ENCODE measurements at regions not wholly inside any gene's neighbourhood (a gene's known extent, or its start where the extent isn't known, plus 50 kb on each side); places are given as distances from the start of the nearest gene placed in this dataset.

DNA sequence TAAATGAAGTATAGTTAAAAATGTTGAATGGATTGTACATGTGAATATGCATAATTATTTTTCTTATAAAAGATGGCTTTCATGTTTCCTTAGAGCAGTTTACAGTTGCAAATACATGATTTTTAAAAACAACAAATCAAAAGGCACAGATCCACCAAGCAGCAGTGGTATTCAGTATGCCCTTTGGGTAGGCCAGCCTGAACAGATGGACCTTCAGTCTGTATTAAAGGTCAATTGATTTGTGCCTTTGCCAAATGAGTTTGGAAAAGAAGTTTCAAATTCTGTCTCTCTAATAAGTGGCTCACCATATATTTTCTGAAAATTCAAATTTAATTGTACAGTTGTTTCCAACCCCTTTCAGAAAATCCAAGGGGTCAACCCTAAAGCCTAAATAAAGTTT, 477.1 kb downstream of the NSUN3 start:
- Histone ChIP-seq H3K27ac (no peak overlapping the region), H3K9me3 (no peaks in the 10 kb centered on the region), H3K4me3 (no peak overlapping the region), H3K36me3 (no peaks in the 10 kb centered on the region), H3K27me3 (no peaks in the 10 kb centered on the region), H3K4me1 (no peaks in the 10 kb centered on the region)
- ATAC-seq (no peak), DNase-seq (no peak)
- TF ChIP-seq, protein P1, sequence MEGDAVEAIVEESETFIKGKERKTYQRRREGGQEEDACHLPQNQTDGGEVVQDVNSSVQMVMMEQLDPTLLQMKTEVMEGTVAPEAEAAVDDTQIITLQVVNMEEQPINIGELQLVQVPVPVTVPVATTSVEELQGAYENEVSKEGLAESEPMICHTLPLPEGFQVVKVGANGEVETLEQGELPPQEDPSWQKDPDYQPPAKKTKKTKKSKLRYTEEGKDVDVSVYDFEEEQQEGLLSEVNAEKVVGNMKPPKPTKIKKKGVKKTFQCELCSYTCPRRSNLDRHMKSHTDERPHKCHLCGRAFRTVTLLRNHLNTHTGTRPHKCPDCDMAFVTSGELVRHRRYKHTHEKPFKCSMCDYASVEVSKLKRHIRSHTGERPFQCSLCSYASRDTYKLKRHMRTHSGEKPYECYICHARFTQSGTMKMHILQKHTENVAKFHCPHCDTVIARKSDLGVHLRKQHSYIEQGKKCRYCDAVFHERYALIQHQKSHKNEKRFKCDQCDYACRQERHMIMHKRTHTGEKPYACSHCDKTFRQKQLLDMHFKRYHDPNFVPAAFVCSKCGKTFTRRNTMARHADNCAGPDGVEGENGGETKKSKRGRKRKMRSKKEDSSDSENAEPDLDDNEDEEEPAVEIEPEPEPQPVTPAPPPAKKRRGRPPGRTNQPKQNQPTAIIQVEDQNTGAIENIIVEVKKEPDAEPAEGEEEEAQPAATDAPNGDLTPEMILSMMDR (IDR thresholded peaks at IDR 0.05) = no peak
- intact Hi-C loops (cut with DNase I) = no loop called here

GRCh38 chr3:94543161-94543560, 480.3 kb downstream of the NSUN3 start:
- DNase-seq (no peak), ATAC-seq (no peak)
- H3K9me3 ChIP-seq = peaks cover 0 to 4% (median 0%) of the 10 kb centered on the region in 11 donors
- H3K4me1 ChIP-seq = no peaks in the 10 kb centered on the region
- H3K4me3 ChIP-seq = no peak overlapping the region
- H3K36me3 ChIP-seq = no peaks in the 10 kb centered on the region
- TF ChIP-seq, protein P1 (IDR thresholded peaks at IDR 0.05) = no peak
- no peaks in the 10 kb centered on the region for H3K27me3 ChIP-seq
- WGBS, 2 donors = 94 to 98% methylated on average over 2 of the region's 2 CpGs
- intact Hi-C loops (cut with DNase I) = no loop called here
- H3K27ac ChIP-seq = no peak overlapping the region

DNA sequence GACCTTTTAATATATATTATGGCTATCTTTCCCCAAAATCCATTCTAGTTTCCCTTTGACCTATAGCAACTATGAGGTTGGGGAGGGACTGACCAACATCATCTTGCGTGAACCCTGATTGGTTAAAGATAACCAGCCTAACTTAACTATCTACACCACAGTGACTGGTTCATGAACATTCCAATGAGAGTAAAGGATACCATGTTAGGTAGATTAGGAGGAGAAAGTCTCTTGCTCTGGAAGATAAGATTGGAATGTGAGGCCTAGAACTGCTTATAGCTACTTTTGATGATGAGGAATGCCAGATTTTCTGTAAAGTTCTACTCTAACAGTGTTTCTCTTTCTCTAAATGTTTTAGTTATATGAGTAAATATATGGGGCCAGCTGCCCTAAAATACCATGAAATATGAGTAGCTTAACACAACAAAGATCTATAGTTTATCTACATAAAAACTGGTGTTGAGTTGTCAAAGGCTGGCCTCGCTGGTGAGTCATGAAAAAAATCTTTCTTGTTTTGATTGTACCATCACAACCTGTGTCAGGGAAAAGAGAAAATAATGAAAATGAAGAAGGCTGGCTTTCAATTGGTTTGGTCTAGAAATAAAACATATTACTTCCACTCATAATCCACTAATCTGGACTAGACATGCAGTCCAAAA, 481.4 kb downstream of the NSUN3 start:
- Histone ChIP-seq H3K4me1 (no peaks in the 10 kb centered on the region), H3K4me3 (no peak overlapping the region), H3K27me3 (no peaks in the 10 kb centered on the region), H3K27ac (no peak overlapping the region), H3K9me3 (peaks cover 0 to 15% (median 0%) of the 10 kb centered on the region in 11 donors), H3K36me3 (no peaks in the 10 kb centered on the region)
- intact Hi-C loops (cut with DNase I) = no loop called here
- 79% methylated on average over 2 of the region's 2 CpGs for WGBS, 2 donors
- no peak for ATAC-seq
- DNase-seq = no peak
- TF ChIP-seq, protein P1 (IDR thresholded peaks at IDR 0.05) = no peak

DNA sequence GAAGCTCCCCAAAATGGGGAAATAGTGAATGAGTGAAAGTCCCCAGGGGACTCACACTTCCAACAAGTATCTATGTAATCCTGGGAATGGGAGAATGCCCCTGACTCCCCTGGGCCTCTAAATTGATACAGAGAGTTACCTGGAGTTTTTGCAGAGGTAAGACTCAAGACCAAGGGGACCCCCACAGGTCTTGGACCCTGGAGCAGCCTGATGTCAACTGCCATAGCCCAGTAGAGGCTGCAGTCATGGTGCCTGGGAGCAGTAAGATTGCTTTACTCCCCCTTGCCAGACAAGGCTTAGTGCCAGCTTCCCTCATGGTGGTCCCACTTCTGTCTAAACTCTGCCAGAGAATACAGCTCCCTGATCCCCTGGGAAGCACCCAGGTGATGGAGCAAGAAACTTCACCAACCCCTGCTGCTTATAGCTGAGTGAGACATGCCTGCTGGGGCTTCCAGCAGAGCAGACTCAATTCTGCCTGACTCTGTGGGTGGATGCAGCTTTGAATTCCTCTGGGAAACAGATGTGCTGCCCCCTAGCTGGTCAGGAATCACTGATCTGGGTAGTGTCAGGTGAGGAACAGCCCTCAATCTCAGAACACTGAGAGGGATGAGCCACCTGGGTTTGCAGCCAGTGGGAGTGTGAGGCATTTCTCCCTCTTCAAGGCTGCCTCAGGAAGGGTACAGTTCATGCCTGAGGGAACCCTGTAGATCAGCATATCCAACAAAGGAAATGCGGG, 485.9 kb downstream of the NSUN3 start:
- WGBS, 2 donors = 55 to 87% methylated on average over 1 of the region's 1 CpG
- DNase-seq (no peak), ATAC-seq (no peak)
- TF ChIP-seq, protein P1 (IDR thresholded peaks at IDR 0.05) = no peak
- H3K9me3 ChIP-seq = peaks cover 0 to 41% (median 15%) of the 10 kb centered on the region in 11 donors
- H3K27ac ChIP-seq = no peak overlapping the region
- H3K36me3 ChIP-seq = no peaks in the 10 kb centered on the region
- intact Hi-C loops (cut with DNase I) = no loop called here
- H3K27me3 ChIP-seq = no peaks in the 10 kb centered on the region
- no peak overlapping the region for H3K4me3 ChIP-seq
- no peaks in the 10 kb centered on the region for H3K4me1 ChIP-seq

All from heart right ventricle (tissue), 16 donors.